Mesodermal cell (in vitro differentiated cells): ENCODE measurements at regions not wholly inside any gene's neighbourhood (a gene's known extent, or its start where the extent isn't known, plus 50 kb on each side); places are given as distances from the start of the nearest gene placed in this dataset.

Source experiments
- H3K27ac ChIP-seq: 2 replicates; pipeline ENCODE4 v1.7.0; 2013; ENCODE audit warnings: mild to moderate bottlenecking, low read depth, low read length, moderate library complexity; ENCODE audit not compliant: severe bottlenecking
- H3K36me3 ChIP-seq: 2 replicates; pipeline ENCODE4 v1.7.1; 2013; ENCODE audit warnings: mild to moderate bottlenecking, low read length, moderate library complexity; ENCODE audit not compliant: control insufficient read depth, insufficient read depth
- H3K4me1 ChIP-seq: one replicate; pipeline ENCODE4 v1.7.1; 2013; ENCODE audit warnings: mild to moderate bottlenecking, low read length; ENCODE audit not compliant: insufficient read depth, control insufficient read depth, poor library complexity, severe bottlenecking
- H3K4me3 ChIP-seq: 2 replicates; pipeline ENCODE4 v1.7.0; 2013; ENCODE audit warnings: low read length, control low read depth, mild to moderate bottlenecking; ENCODE audit not compliant: insufficient read depth, poor library complexity, severe bottlenecking; ENCODE audit errors: extremely low read depth
- H3K9me3 ChIP-seq: 2 replicates; pipeline ENCODE4 v1.7.1; 2013; ENCODE audit warnings: mild to moderate bottlenecking, low read length, moderate library complexity; ENCODE audit not compliant: control insufficient read depth
- WGBS, 2 experiments: methylation state at CpG; one replicate each; pipeline ENCODE4 v1.1.5; 2013; ENCODE audit warnings: missing lambda C conversion rate in 2 of 2; ENCODE audit not compliant: insufficient coverage in 2 of 2; 5-methylcytosine and 5-hydroxymethylcytosine counted together

GRCh38 chr2:20914087-20914486, 91.2 kb upstream of the LDAH start:
- H3K9me3 ChIP-seq: no peaks in the 10 kb centered on the region
- H3K27ac ChIP-seq: no peak overlapping the region
- 83 to 84% methylated on average over 3 to 4 of the region's 4 CpGs for WGBS, 2 experiments
- no peaks in the 10 kb centered on the region for H3K4me1 ChIP-seq
- H3K4me3 ChIP-seq: no peak overlapping the region
- no peaks in the 10 kb centered on the region for H3K36me3 ChIP-seq

DNA sequence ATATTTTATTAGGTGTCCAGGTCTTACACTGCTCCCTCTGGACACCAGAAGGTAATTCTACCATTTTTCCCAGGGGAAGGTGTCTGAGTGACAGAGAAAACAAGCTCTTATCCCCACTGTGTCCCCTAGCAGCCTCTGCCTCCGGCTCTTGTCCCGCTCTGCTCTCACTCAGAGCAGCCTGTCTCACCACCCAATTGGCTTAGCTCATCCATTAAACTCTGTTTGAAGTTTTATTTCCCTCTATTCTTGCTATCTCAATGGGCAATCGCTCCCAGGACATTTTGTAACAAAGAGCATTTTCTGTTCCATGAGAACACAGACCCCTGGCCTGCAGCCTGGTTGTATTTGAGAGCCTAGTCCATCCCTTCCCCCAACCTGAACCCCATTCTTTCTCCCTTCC, 90.6 kb upstream of the LDAH start:
- no peaks in the 10 kb centered on the region for H3K36me3 ChIP-seq
- H3K4me1 ChIP-seq: no peaks in the 10 kb centered on the region
- no peaks in the 10 kb centered on the region for H3K9me3 ChIP-seq
- WGBS, 2 experiments: 81% methylated on average over 2 to 3 of the region's 3 CpGs
- no peak overlapping the region for H3K27ac ChIP-seq
- H3K4me3 ChIP-seq: no peak overlapping the region

- Histone ChIP-seq H3K4me1 (no peaks in the 10 kb centered on the region), H3K9me3 (no peaks in the 10 kb centered on the region), H3K27ac (no peak overlapping the region), H3K4me3 (no peak overlapping the region), H3K36me3 (no peaks in the 10 kb centered on the region)
- WGBS, 2 experiments: 68 to 88% methylated on average over 2 of the region's 2 CpGs
Measured at GRCh38 chr2:20900052-20900636, 77.2 kb upstream of the LDAH start.

DNA sequence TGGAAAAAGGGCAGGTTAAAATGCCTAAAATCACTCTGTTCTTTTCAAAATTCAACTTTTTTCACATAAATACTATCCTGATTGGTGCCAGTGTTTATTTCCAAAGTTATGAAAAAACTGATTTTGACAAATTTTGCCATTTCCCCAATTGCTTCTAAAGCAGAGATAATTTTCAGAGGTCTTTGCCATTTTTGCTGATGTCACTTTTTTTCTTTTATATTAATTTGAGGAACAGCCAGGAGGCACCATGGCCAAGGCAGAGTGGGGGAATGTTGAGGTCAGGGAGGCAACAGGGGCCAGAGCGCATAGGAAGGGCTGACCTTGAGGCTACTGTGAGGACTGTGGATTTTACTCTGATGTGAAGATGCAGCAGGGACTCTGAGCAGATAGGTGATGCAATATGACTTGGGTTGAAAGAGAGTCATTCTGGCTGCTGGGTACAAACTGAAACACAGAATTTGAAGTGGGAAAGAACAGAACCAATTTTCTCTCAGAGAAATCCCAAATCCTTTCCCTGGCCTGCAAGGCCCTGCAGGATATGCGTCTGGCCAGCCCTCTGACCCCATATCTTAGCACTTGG, 75.1 kb upstream of the LDAH start:
- Histone ChIP-seq H3K36me3 (no peaks in the 10 kb centered on the region), H3K9me3 (no peaks in the 10 kb centered on the region), H3K27ac (no peak overlapping the region), H3K4me3 (no peak overlapping the region), H3K4me1 (no peaks in the 10 kb centered on the region)
- 86 to 92% methylated on average over 2 of the region's 2 CpGs for WGBS, 2 experiments

- WGBS, 2 experiments: 13% methylated on average over 1 of the region's 3 CpGs; no CpG with 5 or more reads in 1 of the 2 experiments
- Histone ChIP-seq H3K9me3 (no peaks in the 10 kb centered on the region), H3K36me3 (no peaks in the 10 kb centered on the region), H3K4me3 (no peak overlapping the region), H3K4me1 (no peaks in the 10 kb centered on the region), H3K27ac (no peak overlapping the region)
Measured at GRCh38 chr2:20897047-20897446, 74.1 kb upstream of the LDAH start.

DNA sequence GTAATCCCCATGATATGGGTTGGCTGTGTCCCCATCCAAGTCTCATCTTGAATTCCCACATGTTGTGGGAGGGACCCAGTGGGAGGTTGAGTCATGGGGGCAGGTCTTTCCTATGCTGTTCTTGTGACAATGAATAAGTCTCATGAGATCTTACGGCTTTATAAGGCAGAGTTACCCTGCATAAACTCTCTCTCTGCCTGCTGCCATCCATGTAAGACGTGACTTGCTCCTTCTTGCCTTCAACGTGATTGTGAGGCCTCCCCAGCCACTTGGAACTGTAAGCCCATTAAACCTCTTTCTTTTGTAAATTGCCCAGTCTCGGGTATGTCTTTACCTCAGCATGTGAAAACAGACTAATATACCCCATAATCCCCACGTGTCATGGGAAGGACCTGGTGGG, 61.9 kb upstream of the LDAH start:
- WGBS, 2 experiments: 61 to 74% methylated on average over 3 of the region's 5 CpGs
- Histone ChIP-seq H3K4me1 (no peaks in the 10 kb centered on the region), H3K9me3 (no peaks in the 10 kb centered on the region), H3K27ac (no peak overlapping the region), H3K4me3 (no peak overlapping the region), H3K36me3 (no peaks in the 10 kb centered on the region)

- Histone ChIP-seq H3K4me1 (no peaks in the 10 kb centered on the region), H3K27ac (no peak overlapping the region), H3K36me3 (no peaks in the 10 kb centered on the region), H3K9me3 (no peaks in the 10 kb centered on the region), H3K4me3 (no peak overlapping the region)
- 50 to 64% methylated on average over 1 of the region's 4 CpGs for WGBS, 2 experiments
Measured at GRCh38 chr2:20882466-20883170, 59.7 kb upstream of the LDAH start.

DNA sequence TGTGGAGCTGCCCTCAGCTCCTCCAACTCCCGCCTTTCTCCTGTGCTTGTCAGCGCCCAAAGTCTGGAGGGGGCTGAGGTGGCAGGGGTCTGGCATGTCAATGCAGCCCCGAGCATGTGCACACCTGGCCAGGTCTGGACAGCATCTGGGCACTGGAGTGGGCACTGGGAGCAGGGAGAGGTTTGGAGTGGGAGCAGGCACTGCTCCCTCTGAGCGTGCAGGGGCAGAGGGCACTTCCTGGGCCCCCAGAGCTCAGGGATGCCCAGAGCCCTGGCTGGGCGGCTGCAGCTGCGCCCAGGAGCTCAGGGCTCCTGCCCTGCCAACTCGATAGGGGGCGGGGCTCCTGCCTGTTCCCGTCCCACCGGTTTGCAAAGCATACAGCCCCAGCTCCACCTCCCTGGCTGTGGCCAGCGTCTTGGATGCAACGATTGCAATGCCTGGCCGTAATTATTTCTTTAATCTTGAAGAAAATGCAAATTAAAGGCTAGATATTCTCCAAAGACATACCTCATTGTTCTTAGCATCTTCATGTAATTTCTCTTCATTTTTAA, 57.4 kb upstream of the LDAH start:
- no peaks in the 10 kb centered on the region for H3K9me3 ChIP-seq
- no peaks in the 10 kb centered on the region for H3K36me3 ChIP-seq
- WGBS, 2 experiments: 67 to 76% methylated on average over 6 to 9 of the region's 13 CpGs
- H3K4me3 ChIP-seq: no peak overlapping the region
- H3K27ac ChIP-seq: no peak overlapping the region
- H3K4me1 ChIP-seq: no peaks in the 10 kb centered on the region

GRCh38 chr2:20879221-20879620, 56.3 kb upstream of the LDAH start:
- H3K4me3 ChIP-seq: no peak overlapping the region
- no peaks in the 10 kb centered on the region for H3K4me1 ChIP-seq
- WGBS, 2 experiments: 77 to 79% methylated on average over 4 of the region's 5 CpGs
- H3K27ac ChIP-seq: no peak overlapping the region
- H3K9me3 ChIP-seq: no peaks in the 10 kb centered on the region
- no peaks in the 10 kb centered on the region for H3K36me3 ChIP-seq

DNA sequence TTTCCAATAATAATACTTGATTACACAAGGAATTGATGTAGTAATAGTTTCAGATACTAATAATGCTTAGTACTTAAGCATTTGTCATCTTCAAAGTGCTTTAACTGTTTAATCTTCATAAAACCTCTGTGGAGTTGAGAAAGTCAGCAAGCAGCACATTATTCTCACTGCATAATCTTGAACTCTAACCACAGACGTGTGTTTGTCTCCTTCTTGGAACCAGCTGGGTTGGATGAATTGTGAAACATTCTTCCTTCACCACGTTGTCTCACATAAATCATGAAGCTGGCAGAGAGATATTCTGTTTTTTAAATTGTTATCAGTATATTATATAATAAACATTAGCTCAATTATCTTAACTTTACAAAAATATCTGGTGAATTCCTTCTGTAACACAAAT, 55.1 kb upstream of the LDAH start:
- no peak overlapping the region for H3K27ac ChIP-seq

More for the DNA sequence above, 55.1 kb upstream of the LDAH start:
- H3K4me1 ChIP-seq: no peaks in the 10 kb centered on the region
- H3K9me3 ChIP-seq: no peaks in the 10 kb centered on the region
- no peaks in the 10 kb centered on the region for H3K36me3 ChIP-seq
- WGBS, 2 experiments: 40% methylated on average over 1 of the region's 2 CpGs; no CpG with 5 or more reads in 1 of the 2 experiments
- H3K4me3 ChIP-seq: no peak overlapping the region
